NCI-H2196 treated with DMSO at 0.1 percent for 48 hours (cell line): ENCODE measurements at regions not wholly inside any gene's neighbourhood (a gene's known extent, or its start where the extent isn't known, plus 50 kb on each side); places are given as distances from the start of the nearest gene placed in this dataset.

Experiments
- DNase-seq: peaks from one replicate; lab custom pipeline; 2025; ENCODE audit not compliant: unreplicated experiment; lab: John Stamatoyannopoulos, UW

- DNase-seq, result no peak
These were observed 210.7 kb downstream of the ARL4C start for GRCh38 chr2:234286118-234286598.

GRCh38 chr2:234285541-234285940 lies 211.3 kb downstream of the ARL4C start:
- no peak for DNase-seq

GRCh38 chr2:234279637-234280036 lies 217.2 kb downstream of the ARL4C start:
- no peak for DNase-seq

DNA sequence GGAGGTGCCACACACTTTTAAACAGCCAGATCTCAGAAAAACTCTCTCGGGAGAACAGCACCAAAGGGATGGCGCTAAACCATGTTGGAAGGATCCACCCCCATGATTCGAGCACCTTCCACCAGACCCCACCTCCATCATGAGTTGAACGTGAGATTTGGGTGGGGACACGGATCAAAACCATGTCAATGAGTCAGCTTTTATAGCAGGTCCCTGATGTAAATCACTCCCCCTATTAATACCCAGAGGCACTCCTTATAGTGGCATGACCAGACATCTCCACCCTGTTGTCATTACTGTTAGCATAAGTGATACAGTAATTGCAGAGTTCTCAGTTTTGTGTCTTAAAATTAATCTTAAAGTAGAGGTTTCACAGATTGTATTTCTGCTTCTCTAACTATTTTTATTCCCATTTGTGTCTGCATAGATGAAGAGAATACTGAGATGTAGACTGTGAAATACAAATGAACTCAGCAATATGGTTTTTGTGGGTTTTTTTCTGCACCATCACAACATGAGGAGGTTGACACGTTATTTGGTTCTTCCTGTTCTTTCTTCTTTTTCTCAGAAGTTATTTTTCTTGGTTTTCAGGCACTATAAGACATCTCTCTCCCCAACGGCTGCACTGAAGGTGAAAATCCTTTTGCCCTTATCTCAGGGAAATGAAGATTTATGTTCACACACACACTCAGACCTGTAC lies 218.2 kb downstream of the ARL4C start:
- DNase-seq, result no peak

- DNase-seq, result no peak
These were observed 221.4 kb downstream of the ARL4C start for GRCh38 chr2:234275515-234275914.

DNA sequence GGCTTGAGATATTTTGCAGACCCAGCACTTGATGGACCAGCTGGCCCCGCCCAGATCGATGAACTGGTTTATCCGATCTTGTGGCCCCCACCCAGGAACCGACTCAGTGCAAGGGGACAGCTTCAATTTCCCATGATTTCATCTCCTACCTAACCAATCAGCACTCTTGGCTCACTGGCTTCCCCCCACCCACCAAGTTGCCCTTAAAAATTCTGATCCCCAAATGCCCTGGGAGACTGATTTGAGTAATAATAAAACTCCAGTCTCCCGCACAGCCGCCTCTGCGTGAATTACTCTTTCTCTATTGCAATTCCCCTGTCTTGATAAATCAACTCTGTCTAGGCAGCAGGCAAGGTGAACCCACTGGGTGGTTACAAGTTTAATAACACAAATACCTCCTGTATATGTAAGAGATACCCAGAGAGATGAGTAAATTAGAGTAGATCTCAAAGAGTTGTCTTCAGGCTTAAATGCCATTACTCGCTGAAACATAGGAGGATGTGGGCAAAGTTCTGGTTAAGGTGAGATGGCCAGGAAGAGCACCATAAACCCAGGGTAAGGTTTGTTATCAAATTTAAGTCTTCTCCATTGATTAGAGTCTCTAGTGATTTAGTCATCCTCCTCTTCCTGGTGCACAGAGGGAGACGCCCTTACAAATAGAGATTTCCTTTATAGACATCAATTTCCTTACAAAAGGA lies 222.8 kb downstream of the ARL4C start:
- no peak for DNase-seq

DNA sequence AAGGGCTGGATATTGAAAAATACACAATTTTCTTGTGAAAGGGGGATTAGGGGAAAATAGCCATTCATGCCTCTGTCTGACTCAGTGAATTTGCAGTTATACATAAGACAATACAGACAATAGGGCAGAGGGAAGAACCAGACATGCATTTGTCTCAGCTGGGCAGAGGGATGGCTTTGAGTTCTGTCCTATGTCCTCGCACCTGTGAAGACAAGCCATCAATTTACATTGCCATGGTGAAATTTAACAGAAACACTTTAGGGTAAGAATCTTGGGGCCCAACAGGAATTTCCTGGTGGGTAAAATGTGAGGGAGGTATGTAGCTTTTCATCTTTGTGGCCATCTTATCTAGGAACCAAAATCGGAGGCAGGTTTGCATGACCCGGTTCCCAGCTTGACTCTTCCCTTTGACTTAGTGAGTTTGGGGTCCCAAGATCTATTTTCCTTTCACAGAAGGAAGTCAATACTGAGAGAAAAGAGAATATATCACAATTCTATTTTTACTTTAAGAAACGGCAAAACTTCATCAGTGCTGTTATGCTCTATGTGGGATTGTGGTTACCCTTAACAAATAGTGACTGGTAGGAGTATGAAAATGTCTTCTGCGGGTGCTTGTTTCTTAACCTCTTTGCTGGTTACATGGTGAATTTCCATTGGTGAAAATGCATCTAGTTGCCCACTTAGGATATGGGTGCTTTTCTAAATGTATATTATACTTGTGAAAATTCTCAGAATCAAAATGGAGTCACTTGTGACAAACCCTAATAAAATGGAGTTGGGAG lies 221.8 kb downstream of the SPP2 start:
- DNase-seq, result no peak

DNA sequence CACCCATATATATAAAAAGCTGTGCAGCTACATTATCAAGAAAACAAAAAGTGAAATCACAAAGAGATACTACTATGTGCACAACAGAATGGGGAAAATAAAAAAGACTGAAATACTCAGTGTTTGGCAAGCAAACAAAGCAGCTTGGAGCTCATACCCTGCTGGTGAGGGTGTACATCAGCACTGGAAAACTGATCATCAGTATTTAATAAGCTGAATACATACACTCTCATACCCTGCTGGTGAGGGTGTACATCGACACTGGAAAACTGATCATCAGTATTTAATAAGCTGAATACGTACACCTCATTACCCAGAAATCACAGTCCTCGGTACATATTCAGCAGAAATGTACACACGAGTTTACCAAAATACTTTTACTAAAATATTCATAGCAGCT lies 220.8 kb downstream of the SPP2 start:
- no peak for DNase-seq

DNA sequence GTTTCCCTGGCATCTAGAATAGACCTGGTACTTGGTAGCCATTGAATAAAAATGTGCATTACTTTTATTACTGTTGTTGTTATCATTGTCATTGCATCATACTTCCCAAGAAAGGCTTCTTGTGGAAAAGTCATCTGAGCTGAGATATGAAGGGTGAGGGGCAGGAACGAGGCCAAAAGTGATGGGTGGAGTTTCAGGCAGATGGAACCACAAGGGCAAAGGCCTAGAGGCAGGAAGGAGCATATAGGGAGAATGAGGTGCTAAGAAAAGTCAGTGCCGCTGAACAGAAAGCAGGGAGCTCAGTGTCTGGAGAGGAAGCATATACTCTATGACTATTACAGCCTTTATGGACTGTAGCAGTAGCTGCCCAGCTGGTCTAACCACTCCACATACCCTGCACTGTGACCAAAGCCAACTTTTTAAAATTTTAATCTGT lies 219.3 kb downstream of the SPP2 start:
- no peak for DNase-seq

- no peak for DNase-seq
These were observed 217.0 kb downstream of the SPP2 start for GRCh38 chr2:234267534-234267933.

DNA sequence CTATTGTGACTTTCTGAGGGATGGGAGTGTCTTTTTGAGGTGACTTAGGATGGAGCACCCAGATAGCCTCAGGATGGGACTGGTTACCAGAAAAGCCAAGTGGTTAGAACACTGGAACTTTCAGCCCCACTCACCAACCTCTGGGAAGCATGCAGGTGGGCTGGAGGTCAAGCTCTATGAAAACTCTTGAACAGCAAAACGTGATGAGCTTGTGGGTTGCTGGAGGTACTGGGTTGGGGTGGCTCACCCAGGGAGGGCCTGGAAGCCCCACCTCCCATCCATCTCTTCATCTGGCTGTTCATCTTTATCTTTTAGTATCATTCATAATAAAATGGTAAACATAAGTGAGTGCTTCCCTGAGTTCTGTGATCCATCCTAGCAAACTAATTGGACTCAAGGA lies 216.4 kb downstream of the SPP2 start:
- DNase-seq, result no peak

DNA sequence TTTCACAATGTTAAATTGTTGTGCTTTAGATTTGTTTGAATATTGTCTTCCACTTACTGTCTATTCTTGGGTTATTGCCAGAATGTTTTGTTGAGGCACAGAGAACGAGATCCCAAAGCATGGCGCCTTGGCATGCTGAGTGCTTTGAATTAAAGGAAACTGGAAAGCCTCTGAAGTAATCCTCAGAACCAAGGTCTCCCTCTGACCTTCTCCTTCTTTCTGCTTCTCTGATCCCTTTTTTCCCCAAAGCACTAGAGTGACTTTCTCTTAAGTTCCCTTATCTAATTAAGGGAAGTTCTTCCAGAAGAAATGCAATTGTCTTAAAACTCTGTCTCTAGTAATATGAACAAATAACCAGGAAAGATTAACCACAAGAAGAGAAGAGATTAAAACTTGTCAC lies 214.7 kb downstream of the SPP2 start:
- DNase-seq, result no peak

DNA sequence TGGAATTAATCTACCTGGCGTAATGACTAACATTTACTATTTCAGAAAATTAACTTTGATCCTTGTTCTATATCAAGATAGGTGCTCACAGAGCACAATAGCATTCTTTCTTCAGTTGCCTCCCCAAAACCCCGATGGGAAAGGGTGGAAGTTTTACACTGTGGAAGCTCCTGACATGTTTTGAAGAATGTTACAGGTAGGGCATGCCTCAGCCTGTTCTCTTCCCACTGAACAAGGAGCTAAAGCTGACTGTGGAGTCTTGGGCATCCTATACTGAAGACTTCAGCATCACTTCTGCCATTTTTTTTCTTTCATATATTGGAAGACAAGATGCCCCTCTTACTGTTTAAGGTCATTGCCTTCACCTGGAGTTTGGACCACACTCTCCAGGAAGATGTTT lies 211.2 kb downstream of the SPP2 start:
- DNase-seq, result no peak

GRCh38 chr2:234259440-234259839 lies 208.9 kb downstream of the SPP2 start:
- DNase-seq, result no peak

GRCh38 chr2:234258562-234259141 lies 208.2 kb downstream of the SPP2 start:
- DNase-seq, result no peak

DNA sequence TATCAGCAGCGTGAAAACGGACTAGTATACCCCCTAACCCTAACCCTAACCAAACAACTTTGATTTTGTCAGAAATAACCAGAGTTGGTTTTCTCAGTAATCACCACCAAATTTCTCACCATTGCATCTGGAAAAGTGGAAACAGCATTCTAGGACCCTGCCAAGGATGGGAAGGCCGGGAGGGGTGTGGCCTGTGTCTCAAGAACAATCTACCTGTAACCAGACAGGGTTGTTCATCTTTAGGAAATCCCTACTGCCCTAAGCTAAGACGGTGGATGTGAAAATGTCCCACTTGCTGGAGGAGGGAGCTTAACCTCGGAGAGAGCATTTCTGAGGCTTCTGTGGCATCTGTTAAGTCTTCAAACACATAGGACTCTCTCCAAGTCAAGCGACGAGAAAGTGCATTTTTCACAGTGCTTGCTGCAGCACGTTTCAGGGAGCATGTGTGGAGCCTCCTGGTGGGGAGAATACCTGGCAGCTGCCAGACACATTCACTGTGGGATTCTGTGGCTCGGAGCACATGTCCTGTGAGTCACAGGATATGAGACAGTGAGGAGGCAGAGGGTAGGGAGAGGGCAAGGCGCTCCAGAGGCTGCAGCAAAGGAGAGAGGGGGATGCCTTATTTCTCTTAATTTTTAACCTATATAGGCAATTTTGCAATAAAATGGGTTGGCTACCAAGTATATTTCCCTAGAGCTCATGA lies 207.5 kb downstream of the SPP2 start:
- no peak for DNase-seq

- DNase-seq, result no peak
These were observed 206.0 kb downstream of the SPP2 start for GRCh38 chr2:234256516-234256915.

DNA sequence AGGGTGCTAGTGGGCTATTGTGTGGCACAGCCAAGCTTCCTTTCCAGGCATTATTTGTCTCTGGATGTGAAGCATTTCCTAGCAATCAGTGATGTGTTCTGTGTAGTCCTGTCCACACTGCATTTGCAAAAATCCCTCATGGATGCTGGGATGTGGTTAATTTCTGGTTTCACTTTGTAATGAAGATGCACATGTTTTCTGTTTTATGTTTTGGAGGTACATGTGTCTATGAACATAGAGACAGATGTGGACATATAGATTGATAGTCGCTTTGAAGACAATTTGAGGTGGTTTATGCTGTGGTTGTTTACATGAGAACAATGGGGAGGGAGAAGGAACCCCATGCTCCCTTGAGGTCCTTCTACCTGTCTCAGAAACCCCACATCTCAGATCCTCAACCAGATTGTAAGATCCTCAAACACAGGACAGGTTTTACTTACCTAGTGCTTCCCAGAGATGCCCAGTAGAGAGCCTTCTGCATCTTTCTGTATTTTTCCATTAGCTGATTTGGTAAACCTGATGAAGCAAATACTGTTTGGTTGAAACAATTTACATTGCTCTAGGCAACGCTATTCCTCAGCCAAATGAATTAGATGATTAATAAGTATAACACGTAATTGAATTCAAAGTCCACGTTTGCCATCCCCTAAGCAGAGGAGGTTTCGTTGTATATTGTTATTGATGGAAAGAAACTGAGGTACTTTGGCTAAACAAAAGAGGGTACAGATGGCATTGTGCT lies 204.4 kb downstream of the SPP2 start:
- no peak for DNase-seq

DNA sequence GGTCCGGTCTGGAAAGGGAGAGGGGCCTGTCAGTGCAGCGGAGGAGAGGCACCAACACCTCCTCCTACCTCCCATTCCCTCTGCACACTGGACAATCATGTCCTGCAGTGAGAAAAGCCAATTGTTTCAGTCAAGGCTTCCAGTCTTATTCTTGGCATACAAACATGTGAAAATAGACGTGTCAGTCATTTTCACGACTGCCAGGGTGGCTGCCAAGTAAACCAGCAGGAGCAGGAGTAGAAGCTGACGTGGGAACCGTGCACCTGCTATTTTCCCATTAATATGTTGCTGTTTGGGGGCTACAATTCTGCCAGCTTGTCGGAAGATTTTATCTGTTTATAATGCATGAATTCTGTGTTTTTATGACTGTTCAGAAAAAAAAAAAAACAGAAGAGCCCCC lies 202.3 kb downstream of the SPP2 start:
- DNase-seq, result no peak
